ENCODE measurements at regions not wholly inside any gene's neighbourhood (a gene's known extent, or its start where the extent isn't known, plus 50 kb on each side); places are given as distances from the start of the nearest gene placed in this dataset.

GRCh38 chr2:209298601-209299000 is 125.2 kb upstream of the MAP2 start:
- no peak for TF ChIP-seq CTCF (conservative IDR thresholded peaks at IDR 0.05; ENCODE audit: low read depth, low read length)
- TF ChIP-seq EZH2 (IDR thresholded peaks at IDR 0.05; ENCODE audit: borderline replicate concordance, low read depth, low read length, poor library complexity, severe bottlenecking), result no peak

Data from A673 (cell line).